ENCODE measurements at regions not wholly inside any gene's neighbourhood (a gene's known extent, or its start where the extent isn't known, plus 50 kb on each side); places are given as distances from the start of the nearest gene placed in this dataset.
A peak's percentile ranks its signal among the peaks of the same experiment; 100 is the strongest.

DNA sequence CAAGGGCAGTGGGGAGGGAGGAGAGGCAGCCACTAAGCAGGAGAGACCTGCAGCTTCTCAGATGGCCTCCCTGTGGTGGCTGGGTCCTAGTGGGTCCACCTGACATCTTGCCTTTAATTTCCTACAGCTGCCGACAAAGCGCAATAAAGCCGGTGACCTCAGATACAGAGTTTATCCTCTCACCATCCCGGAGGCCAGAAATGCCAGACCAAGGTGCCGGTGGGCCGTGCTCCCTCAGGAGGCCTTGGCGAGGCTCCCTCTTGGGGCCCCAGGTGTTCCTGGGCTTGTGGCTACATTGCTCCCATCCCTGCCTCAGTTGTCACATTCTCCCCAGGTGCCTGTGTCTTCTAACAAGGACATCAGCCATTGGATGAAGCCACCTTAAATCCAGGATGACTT, 103.0 kb downstream of the ADRA2C start:
- Histone ChIP-seq H3K27me3 (ENCODE audit: control insufficient read depth in 2 of 2, insufficient read depth in 2 of 2, low read length in 2 of 2) (peaks cover 0 to 20% of the 10 kb centered on the region in 2 donors), H3K9ac (ENCODE audit: insufficient read depth, low read length, poor library complexity, severe bottlenecking) (no peak overlapping the region)
- intact Hi-C loops (cut with micrococcal nuclease): no loop called here

DNA sequence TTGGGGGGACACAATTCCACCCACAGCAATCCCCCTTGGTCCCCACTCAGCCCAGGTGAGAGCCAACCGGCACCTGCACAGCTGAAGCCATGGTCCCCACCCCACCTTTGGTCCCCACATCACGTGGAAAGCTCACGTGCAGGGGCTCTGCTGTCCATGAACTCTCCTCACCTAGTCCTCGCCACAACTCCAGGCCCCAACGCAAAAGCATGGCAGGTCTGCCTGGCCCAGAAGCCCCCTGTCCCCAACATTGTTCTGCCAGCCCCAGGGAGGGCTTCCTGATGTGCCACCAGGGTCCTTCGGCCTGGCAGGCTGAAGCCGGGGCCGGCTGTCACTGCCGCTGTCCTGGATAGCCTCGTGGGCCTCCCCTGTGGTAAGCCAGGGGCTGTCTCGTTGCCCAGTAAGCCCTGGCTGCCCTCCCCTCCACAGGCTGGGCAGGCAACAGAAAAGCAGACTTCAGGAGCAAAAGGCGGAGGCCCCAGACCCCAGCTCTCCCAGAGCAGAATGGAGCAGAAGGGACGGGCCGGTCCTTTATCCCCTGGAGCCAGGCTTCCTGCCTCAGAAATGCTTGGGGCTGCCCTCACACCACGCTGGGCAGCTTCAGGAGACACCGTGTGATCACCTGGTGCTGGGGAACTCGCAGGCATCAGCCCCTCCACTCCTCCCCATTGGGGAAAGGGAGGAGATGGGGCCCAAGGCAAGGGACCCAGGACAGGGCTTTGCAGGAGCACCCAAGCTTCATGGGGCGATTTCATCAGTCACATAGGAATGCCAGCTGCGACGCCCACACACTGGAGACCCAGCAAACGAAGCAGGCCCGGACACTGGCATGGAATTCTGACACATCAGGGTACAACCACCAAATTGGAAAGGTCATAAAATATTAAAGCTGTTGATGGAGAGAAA, 103.7 kb downstream of the ADRA2C start:
- 78% methylated on average over 17 of the region's 22 CpGs for WGBS (ENCODE audit: insufficient coverage)
- Mint-ChIP-seq H3K4me3 (peak overlapping the region in 1 of 2 donors; percentile 84), H3K36me3 (no peaks in the 10 kb centered on the region), H3K27ac (no peak overlapping the region), H3K4me1 (peaks cover 1% of the 10 kb centered on the region), H3K27me3 (ENCODE audit: low read depth in 3 of 3) (peaks cover 30 to 52% (median 43%) of the 10 kb centered on the region in 3 donors), H3K9me3 (peaks cover 0 to 6% (median 2%) of the 10 kb centered on the region in 7 donors)
- TF ChIP-seq, protein P1, sequence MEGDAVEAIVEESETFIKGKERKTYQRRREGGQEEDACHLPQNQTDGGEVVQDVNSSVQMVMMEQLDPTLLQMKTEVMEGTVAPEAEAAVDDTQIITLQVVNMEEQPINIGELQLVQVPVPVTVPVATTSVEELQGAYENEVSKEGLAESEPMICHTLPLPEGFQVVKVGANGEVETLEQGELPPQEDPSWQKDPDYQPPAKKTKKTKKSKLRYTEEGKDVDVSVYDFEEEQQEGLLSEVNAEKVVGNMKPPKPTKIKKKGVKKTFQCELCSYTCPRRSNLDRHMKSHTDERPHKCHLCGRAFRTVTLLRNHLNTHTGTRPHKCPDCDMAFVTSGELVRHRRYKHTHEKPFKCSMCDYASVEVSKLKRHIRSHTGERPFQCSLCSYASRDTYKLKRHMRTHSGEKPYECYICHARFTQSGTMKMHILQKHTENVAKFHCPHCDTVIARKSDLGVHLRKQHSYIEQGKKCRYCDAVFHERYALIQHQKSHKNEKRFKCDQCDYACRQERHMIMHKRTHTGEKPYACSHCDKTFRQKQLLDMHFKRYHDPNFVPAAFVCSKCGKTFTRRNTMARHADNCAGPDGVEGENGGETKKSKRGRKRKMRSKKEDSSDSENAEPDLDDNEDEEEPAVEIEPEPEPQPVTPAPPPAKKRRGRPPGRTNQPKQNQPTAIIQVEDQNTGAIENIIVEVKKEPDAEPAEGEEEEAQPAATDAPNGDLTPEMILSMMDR (IDR thresholded peaks at IDR 0.05): no peak
- Histone ChIP-seq H3K9me3 (replicated peaks in 1 of 2; ENCODE audit: control insufficient read depth in 1 of 2, insufficient read depth in 1 of 2, low read length in 2 of 2) (peaks cover 0 to 3% of the 10 kb centered on the region in 2 donors), H3K4me1 (ENCODE audit: control insufficient read depth in 1 of 2, insufficient read depth in 2 of 2, low read length in 2 of 2) (no peaks in the 10 kb centered on the region), H3K27me3 (ENCODE audit: control insufficient read depth in 2 of 2, insufficient read depth in 2 of 2, low read length in 2 of 2) (peaks cover 0 to 20% of the 10 kb centered on the region in 2 donors), H3K4me3 (replicated peaks in 1 of 3; ENCODE audit: low read depth in 2 of 3, low read length in 3 of 3) (no peak overlapping the region), H3K27ac (ENCODE audit: low read depth in 1 of 2, low read length in 2 of 2) (no peak overlapping the region), H2AFZ (ENCODE audit: insufficient read depth, low read depth, low read length, poor library complexity, severe bottlenecking) (no peak overlapping the region), H3K36me3 (replicated peaks in 1 of 2; ENCODE audit: control insufficient read depth in 1 of 2, insufficient read depth in 2 of 2, low read length in 2 of 2) (no peaks in the 10 kb centered on the region), H3K4me2 (replicated peaks; ENCODE audit: extremely low read depth, low read length, poor library complexity, severe bottlenecking) (no peak overlapping the region), H3K9ac (ENCODE audit: insufficient read depth, low read length, poor library complexity, severe bottlenecking) (no peak overlapping the region), H4K20me1 (ENCODE audit: insufficient read depth, low read length) (no peaks in the 10 kb centered on the region), H3K79me2 (ENCODE audit: insufficient read depth, low read length) (no peaks in the 10 kb centered on the region)
- intact Hi-C loops (cut with micrococcal nuclease): no loop called here
- DNase-seq: no peak

More for the DNA sequence above, 103.0 kb downstream of the ADRA2C start:
- no peak overlapping the region for H3K27ac Mint-ChIP-seq
- Histone ChIP-seq H3K36me3 (replicated peaks in 1 of 2; ENCODE audit: control insufficient read depth in 1 of 2, insufficient read depth in 2 of 2, low read length in 2 of 2) (no peaks in the 10 kb centered on the region), H3K4me2 (replicated peaks; ENCODE audit: extremely low read depth, low read length, poor library complexity, severe bottlenecking) (no peak overlapping the region), H3K27ac (ENCODE audit: low read depth in 1 of 2, low read length in 2 of 2) (no peak overlapping the region), H3K9me3 (replicated peaks in 1 of 2; ENCODE audit: control insufficient read depth in 1 of 2, insufficient read depth in 1 of 2, low read length in 2 of 2) (peaks cover 0 to 3% of the 10 kb centered on the region in 2 donors), H3K79me2 (ENCODE audit: insufficient read depth, low read length) (no peaks in the 10 kb centered on the region), H4K20me1 (ENCODE audit: insufficient read depth, low read length) (no peaks in the 10 kb centered on the region), H2AFZ (ENCODE audit: insufficient read depth, low read depth, low read length, poor library complexity, severe bottlenecking) (no peak overlapping the region), H3K4me1 (ENCODE audit: control insufficient read depth in 1 of 2, insufficient read depth in 2 of 2, low read length in 2 of 2) (no peaks in the 10 kb centered on the region), H3K4me3 (replicated peaks in 1 of 3; ENCODE audit: low read depth in 2 of 3, low read length in 3 of 3) (no peak overlapping the region)
- TF ChIP-seq, protein P1 (IDR thresholded peaks at IDR 0.05): no peak
- 93% methylated on average over 7 of the region's 7 CpGs for WGBS (ENCODE audit: insufficient coverage)
- H3K27me3 Mint-ChIP-seq (ENCODE audit: low read depth in 3 of 3): peaks cover 29 to 47% (median 42%) of the 10 kb centered on the region in 3 donors
- peak overlapping the region in 1 of 2 donors; percentile 7 for H3K4me3 Mint-ChIP-seq
- DNase-seq: no peak
- H3K4me1 Mint-ChIP-seq: peaks cover 1% of the 10 kb centered on the region
- H3K36me3 Mint-ChIP-seq: no peaks in the 10 kb centered on the region
- peaks cover 0 to 6% (median 2%) of the 10 kb centered on the region in 7 donors for H3K9me3 Mint-ChIP-seq
